ENCODE measurements at regions not wholly inside any gene's neighbourhood (a gene's known extent, or its start where the extent isn't known, plus 50 kb on each side); places are given as distances from the start of the nearest gene placed in this dataset.

DNA sequence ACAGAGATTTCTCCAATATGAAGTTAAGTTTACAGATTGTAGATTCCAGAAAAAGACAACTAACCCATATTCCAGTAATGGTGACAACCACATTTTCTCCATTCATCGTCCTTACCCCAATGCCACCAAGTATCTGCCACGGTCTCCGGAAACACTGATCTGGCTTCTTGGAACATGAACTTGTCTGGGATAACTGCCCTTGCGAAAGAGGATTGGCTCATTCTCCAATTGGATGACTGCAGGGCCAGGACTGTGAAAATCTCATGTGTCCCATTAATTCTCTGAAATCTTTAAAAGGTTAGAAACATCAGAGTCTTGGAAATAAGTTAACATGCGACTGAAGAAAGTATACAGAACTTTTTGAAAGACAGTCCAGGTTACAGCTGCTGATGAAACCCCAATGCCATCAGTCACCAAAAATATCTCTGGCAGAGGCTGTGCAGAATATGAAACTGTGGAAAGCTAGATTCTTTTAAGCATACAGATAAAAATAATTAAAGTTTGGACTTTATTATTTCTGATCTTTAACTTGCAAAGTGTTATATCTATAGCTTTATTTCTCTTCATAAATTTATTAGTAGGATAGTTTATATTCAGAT, 496.9 kb downstream of the PPARGC1A start:
- TF ChIP-seq CTCF (IDR thresholded peaks at IDR 0.05): no peak
- TF ChIP-seq, protein P1, sequence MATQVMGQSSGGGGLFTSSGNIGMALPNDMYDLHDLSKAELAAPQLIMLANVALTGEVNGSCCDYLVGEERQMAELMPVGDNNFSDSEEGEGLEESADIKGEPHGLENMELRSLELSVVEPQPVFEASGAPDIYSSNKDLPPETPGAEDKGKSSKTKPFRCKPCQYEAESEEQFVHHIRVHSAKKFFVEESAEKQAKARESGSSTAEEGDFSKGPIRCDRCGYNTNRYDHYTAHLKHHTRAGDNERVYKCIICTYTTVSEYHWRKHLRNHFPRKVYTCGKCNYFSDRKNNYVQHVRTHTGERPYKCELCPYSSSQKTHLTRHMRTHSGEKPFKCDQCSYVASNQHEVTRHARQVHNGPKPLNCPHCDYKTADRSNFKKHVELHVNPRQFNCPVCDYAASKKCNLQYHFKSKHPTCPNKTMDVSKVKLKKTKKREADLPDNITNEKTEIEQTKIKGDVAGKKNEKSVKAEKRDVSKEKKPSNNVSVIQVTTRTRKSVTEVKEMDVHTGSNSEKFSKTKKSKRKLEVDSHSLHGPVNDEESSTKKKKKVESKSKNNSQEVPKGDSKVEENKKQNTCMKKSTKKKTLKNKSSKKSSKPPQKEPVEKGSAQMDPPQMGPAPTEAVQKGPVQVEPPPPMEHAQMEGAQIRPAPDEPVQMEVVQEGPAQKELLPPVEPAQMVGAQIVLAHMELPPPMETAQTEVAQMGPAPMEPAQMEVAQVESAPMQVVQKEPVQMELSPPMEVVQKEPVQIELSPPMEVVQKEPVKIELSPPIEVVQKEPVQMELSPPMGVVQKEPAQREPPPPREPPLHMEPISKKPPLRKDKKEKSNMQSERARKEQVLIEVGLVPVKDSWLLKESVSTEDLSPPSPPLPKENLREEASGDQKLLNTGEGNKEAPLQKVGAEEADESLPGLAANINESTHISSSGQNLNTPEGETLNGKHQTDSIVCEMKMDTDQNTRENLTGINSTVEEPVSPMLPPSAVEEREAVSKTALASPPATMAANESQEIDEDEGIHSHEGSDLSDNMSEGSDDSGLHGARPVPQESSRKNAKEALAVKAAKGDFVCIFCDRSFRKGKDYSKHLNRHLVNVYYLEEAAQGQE (IDR thresholded peaks at IDR 0.05; ENCODE audit: insufficient read depth in 1 of 2, low read depth in 2 of 2, low read length in 1 of 2): no peak
- TF ChIP-seq SIN3A (IDR thresholded peaks at IDR 0.05; ENCODE audit: borderline replicate concordance, insufficient read depth, low read depth, low read length): no peak
- no peak for TF ChIP-seq TCF7L2 (IDR thresholded peaks at IDR 0.05; ENCODE audit: low read depth, low read length)
